ENCODE measurements at regions not wholly inside any gene's neighbourhood (a gene's known extent, or its start where the extent isn't known, plus 50 kb on each side); places are given as distances from the start of the nearest gene placed in this dataset.

- peaks cover 16% of the 10 kb centered on the region for H3K9me3 ChIP-seq (ENCODE audit: control insufficient read depth, insufficient read depth, low read length)
- DNase-seq (no peak), ATAC-seq (ENCODE audit: low read depth) (no peak)
- no peak overlapping the region for H3K4me2 ChIP-seq (ENCODE audit: low read depth, low read length)
- no peak overlapping the region for H3K14ac ChIP-seq (replicated peaks; ENCODE audit: low read depth, low read length)
- no peaks in the 10 kb centered on the region for H3K36me3 ChIP-seq (ENCODE audit: control insufficient read depth, insufficient read depth, low read length)
- H4K20me1 ChIP-seq (ENCODE audit: insufficient read depth, low read length) = no peaks in the 10 kb centered on the region
- no peak overlapping the region for H4K5ac ChIP-seq (ENCODE audit: low read depth, low read length)
- no peak overlapping the region for H3K23ac ChIP-seq (ENCODE audit: low read depth, low read length)
- no peak overlapping the region for H2AK5ac ChIP-seq (ENCODE audit: low read depth, low read length)
- H3K56ac ChIP-seq (ENCODE audit: extremely low read depth, insufficient read depth, low read length) = no peak overlapping the region
- no peak overlapping the region for H4K8ac ChIP-seq (ENCODE audit: low read depth in 2 of 2, low read length in 2 of 2)
- H3K27me3 ChIP-seq (ENCODE audit: control insufficient read depth, insufficient read depth, low read length) = no peaks in the 10 kb centered on the region
- no peak overlapping the region for H3K27ac ChIP-seq (ENCODE audit: insufficient read depth, low read length)
- H2AK9ac ChIP-seq (replicated peaks; ENCODE audit: low read depth, low read length, poor library complexity) = no peak overlapping the region
- TF ChIP-seq CTCF (conservative IDR thresholded peaks at IDR 0.05; ENCODE audit: low read depth, low read length) (no peak), POLR2A (IDR thresholded peaks at IDR 0.05; ENCODE audit: low read depth, low read length) (no peak), NFE2L2 (IDR thresholded peaks at IDR 0.05; ENCODE audit: low read depth, low read length) (no peak), USF2 (IDR thresholded peaks at IDR 0.05; ENCODE audit: low read depth, low read length) (no peak), ELK1 (IDR thresholded peaks at IDR 0.05; ENCODE audit: borderline replicate concordance, low read depth, low read length) (no peak), CHD1 (IDR thresholded peaks at IDR 0.05; ENCODE audit: low read depth, low read length) (no peak), SMC3 (IDR thresholded peaks at IDR 0.05; ENCODE audit: low read depth, low read length) (no peak), RAD21 (IDR thresholded peaks at IDR 0.05; ENCODE audit: low read length) (no peak), BHLHE40 (IDR thresholded peaks at IDR 0.05; ENCODE audit: low read depth, low read length) (no peak)
- ChIA-PET POLR2A (ENCODE audit: unreplicated experiment) (no interaction called here), CTCF (no interaction called here)
- H3K4ac ChIP-seq (ENCODE audit: low read depth, low read length) = no peak overlapping the region
- H2BK120ac ChIP-seq (ENCODE audit: low read depth, low read length) = no peak overlapping the region
- no peak overlapping the region for H3K18ac ChIP-seq (ENCODE audit: low read depth, low read length)
- no CpG with 5 or more reads among the region's 3 CpGs for WGBS, 2 experiments (ENCODE audit: extremely low coverage in 2 of 2, insufficient read length in 1 of 2)
- dilution Hi-C loops (cut with HindIII; ENCODE audit: low sequenced_read_pairs, unreplicated experiment) (no loop called here), in situ Hi-C loops (cut with MboI; ENCODE audit: low sequenced_read_pairs) (no loop called here), intact Hi-C loops (cut with micrococcal nuclease) (no loop called here)
- BruUV-seq (replicated peaks) = no TSS peak
- H3K4me1 ChIP-seq (ENCODE audit: control insufficient read depth, insufficient read depth, low read length) = no peaks in the 10 kb centered on the region
- H3K9me1 ChIP-seq (ENCODE audit: insufficient read depth, low read length) = no peaks in the 10 kb centered on the region
- H2BK20ac ChIP-seq (ENCODE audit: low read depth, low read length) = no peak overlapping the region
- no peak overlapping the region for H3K9ac ChIP-seq (ENCODE audit: low read depth, low read length)
- no peak overlapping the region for H2BK15ac ChIP-seq (ENCODE audit: low read depth, low read length)
- no peak overlapping the region for H3K4me3 ChIP-seq (ENCODE audit: insufficient read depth, low read depth, low read length)
- no peak overlapping the region for H4K91ac ChIP-seq (ENCODE audit: insufficient read depth, low read depth, low read length)
- H3K79me1 ChIP-seq (ENCODE audit: low read depth in 1 of 2, low read length in 2 of 2) = no peaks in the 10 kb centered on the region
- no peak overlapping the region for H2BK5ac ChIP-seq (ENCODE audit: low read depth, low read length, poor library complexity, severe bottlenecking)
- no peak overlapping the region for H2AFZ ChIP-seq (replicated peaks; ENCODE audit: low read length, poor library complexity)
These were observed 632.9 kb upstream of the AUTS2 start for GRCh38 chr7:68965351-68965750.

Data from IMR-90 (cell line).